IPS-20b (cell line): ENCODE measurements at regions not wholly inside any gene's neighbourhood (a gene's known extent, or its start where the extent isn't known, plus 50 kb on each side); places are given as distances from the start of the nearest gene placed in this dataset.
"Not testable (repeated sequence)": the region's sequence is repeated elsewhere in the genome, so short reads cannot be mapped to it uniquely, and the experiment has no call there.

ENCODE experiments used
- H3K27ac ChIP-seq: one replicate; pipeline ENCODE4 v1.5.1; 2013; ENCODE audit warnings: low read length
- H3K27me3 ChIP-seq: 2 replicates; pipeline ENCODE4 v1.6.1; 2013; ENCODE audit warnings: mild to moderate bottlenecking, low read length, inconsistent platforms; ENCODE audit not compliant: insufficient read depth
- H3K36me3 ChIP-seq: 2 replicates; pipeline ENCODE4 v1.6.1; 2013; ENCODE audit warnings: low read depth, mild to moderate bottlenecking, inconsistent platforms, low read length, moderate library complexity; ENCODE audit not compliant: insufficient read depth
- H3K4me1 ChIP-seq: 2 replicates; pipeline ENCODE4 v1.6.1; 2013; ENCODE audit warnings: mild to moderate bottlenecking, control low read depth, inconsistent platforms, low read length, moderate library complexity; ENCODE audit not compliant: insufficient read depth
- H3K4me3 ChIP-seq: 2 replicates; pipeline ENCODE4 v1.5.1; 2013; ENCODE audit warnings: mild to moderate bottlenecking, low read length, inconsistent platforms
- H3K9ac ChIP-seq: 2 replicates; pipeline ENCODE4 v1.6.1; 2013; ENCODE audit warnings: low read depth, mild to moderate bottlenecking, inconsistent platforms, low read length, moderate library complexity
- H3K9me3 ChIP-seq: 2 replicates; pipeline ENCODE4 v1.6.1; 2013; ENCODE audit warnings: mild to moderate bottlenecking, low read depth, low read length, inconsistent platforms; ENCODE audit not compliant: insufficient read depth

DNA sequence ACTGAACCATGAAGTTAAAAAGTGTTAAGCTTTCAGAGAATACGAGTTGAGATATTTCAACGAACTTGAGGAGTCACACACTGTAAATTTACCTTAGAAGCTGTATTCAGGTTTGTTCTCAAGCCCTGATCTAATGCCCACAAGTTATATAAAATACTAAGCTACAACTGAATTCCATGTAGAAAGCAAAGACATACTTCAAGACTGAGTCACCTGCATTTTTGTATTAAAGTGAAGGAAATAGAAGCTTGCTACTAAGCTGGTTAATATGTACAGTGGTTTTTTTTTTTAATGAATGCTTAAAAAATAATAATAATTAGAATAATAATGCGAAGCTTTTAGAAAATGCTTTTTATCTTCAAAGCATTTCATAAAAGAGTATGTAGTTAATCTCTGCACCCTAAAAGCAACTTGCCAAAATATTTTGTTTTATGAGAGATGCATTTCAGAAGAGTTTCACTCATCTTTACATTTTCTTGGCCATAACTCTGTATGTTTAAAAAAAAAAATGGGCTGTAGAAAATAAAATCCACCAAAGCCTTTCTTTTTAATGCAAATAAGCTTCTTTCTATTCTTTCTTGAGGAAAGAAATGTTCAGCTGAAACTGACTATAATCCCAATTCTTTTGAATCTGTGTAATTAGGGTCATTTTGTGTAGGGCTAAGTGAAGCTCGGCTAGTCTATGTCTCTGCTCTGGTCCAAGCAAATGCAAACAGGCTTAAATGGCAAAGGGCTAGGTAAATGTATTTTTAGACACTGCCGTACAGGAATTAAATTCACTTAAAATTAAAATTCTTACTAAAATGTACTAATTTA, 1047.5 kb upstream of the FLRT2 start:
- H3K4me3 ChIP-seq, result no peak overlapping the region
- H3K36me3 ChIP-seq, result no peaks in the 10 kb centered on the region
- peaks cover 7% of the 10 kb centered on the region for H3K4me1 ChIP-seq
- no peaks in the 10 kb centered on the region for H3K9me3 ChIP-seq
- no peak overlapping the region for H3K9ac ChIP-seq
- no peaks in the 10 kb centered on the region for H3K27me3 ChIP-seq
- no peak overlapping the region for H3K27ac ChIP-seq

DNA sequence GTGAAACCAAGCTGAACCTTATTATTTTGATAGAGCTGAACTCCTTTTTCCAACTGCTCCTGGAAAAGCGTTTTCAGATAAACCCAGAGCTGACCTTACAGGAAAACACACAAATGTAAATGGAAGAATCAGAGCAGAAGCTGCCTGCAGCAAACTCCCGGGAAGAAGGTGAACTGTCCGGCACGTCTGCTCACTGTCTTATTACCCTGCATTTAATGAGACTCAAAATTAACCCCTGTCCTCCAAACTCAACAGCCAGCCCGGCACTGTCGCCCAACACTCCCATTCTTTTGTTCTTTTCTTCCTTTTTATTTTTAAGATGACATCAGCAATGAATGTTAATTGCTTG, 1046.9 kb upstream of the FLRT2 start:
- H3K36me3 ChIP-seq, result no peaks in the 10 kb centered on the region
- no peaks in the 10 kb centered on the region for H3K9me3 ChIP-seq
- no peak overlapping the region for H3K9ac ChIP-seq
- no peaks in the 10 kb centered on the region for H3K27me3 ChIP-seq
- no peak overlapping the region for H3K4me3 ChIP-seq
- H3K4me1 ChIP-seq, result peaks cover 7% of the 10 kb centered on the region
- no peak overlapping the region for H3K27ac ChIP-seq

DNA sequence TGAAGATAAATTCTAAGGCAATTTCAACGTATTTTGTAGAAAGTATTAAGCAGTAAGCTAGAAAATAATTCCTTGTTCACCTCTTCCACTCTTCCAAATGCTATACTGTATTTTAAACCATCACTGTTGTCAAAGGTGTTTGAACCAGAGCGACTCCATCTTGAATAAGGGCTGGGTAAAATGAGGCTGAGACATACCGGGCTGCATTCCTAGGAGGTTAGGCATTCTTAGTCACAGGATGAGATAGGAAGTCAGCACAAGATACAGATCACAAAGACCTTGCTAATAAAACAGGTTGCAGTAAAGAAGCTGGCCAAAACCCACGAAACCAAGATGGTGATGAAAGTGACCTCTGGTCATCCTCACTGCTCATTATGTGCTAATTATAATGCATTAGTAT, 1045.7 kb upstream of the FLRT2 start:
- not testable (repeated sequence) for H3K9ac ChIP-seq, H3K36me3 ChIP-seq, H3K27me3 ChIP-seq

DNA sequence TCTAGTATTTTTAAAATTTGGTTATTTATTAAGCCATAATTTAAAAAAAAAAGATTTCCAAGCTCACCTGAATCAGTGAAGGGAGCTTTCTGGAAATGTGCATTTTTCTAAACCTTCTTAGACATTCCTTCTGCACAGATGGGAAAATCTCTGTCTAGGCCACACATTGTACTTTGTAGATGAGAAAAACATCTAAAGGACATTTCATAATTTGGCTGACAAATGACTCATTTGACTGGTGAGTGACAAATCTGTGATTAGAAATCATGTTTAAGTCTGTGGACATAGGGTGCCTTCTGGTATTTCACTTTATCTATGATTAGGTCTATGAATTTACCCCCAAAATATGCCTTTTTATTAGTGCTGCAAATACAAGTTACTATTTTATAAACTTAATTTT, 1044.9 kb upstream of the FLRT2 start:
- H3K4me3 ChIP-seq, result no peak overlapping the region
- peaks cover 7% of the 10 kb centered on the region for H3K4me1 ChIP-seq
- no peaks in the 10 kb centered on the region for H3K27me3 ChIP-seq
- no peak overlapping the region for H3K9ac ChIP-seq
- H3K27ac ChIP-seq, result no peak overlapping the region
- no peaks in the 10 kb centered on the region for H3K36me3 ChIP-seq
- no peaks in the 10 kb centered on the region for H3K9me3 ChIP-seq

More for the DNA sequence above, 1045.7 kb upstream of the FLRT2 start:
- not testable (repeated sequence) for H3K27ac ChIP-seq, H3K4me1 ChIP-seq, H3K9me3 ChIP-seq, H3K4me3 ChIP-seq

DNA sequence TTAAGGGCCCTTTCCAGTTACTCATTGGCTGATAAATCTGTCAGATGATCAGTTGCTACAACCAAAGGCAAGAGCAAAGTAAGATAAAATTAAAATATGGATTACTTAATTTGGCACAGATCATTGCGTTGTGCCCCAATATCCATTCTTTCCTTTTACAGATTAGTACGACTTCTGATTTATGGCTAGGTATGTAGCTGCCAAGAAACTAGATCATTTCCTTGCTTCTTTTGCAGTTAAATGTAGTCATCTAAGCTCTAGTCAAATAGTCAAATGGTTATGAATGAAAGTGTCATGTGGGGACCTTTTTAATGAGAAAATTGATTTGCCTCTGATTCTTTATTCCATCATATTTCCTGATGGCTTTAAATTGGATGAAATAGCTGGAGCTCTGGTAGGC, 1039.9 kb upstream of the FLRT2 start:
- Histone ChIP-seq H3K4me3 (no peak overlapping the region), H3K27me3 (no peaks in the 10 kb centered on the region), H3K9me3 (no peaks in the 10 kb centered on the region), H3K4me1 (no peaks in the 10 kb centered on the region), H3K9ac (no peak overlapping the region), H3K27ac (no peak overlapping the region), H3K36me3 (no peaks in the 10 kb centered on the region)

DNA sequence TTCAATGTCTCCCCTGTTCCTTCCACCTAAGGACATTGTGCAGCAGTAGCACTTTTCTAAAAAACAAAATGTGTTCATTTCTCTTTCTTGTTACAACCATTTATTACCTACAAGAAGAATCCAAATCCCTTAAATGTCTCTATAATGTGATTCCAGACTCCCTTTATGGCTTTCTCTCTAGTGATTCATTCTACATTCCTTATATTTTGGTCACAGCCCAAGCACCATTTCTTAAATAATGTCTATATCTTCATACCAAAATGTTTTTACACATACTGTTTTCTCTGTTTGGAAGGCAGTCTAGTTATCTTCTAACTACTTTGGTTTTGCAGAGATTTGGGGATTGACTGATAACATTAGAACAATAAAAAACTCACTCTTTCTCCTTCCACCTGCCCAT, 1037.3 kb upstream of the FLRT2 start:
- Histone ChIP-seq H3K4me1 (no peaks in the 10 kb centered on the region), H3K4me3 (no peak overlapping the region), H3K9ac (no peak overlapping the region), H3K9me3 (no peaks in the 10 kb centered on the region), H3K27me3 (no peaks in the 10 kb centered on the region), H3K27ac (no peak overlapping the region), H3K36me3 (no peaks in the 10 kb centered on the region)

DNA sequence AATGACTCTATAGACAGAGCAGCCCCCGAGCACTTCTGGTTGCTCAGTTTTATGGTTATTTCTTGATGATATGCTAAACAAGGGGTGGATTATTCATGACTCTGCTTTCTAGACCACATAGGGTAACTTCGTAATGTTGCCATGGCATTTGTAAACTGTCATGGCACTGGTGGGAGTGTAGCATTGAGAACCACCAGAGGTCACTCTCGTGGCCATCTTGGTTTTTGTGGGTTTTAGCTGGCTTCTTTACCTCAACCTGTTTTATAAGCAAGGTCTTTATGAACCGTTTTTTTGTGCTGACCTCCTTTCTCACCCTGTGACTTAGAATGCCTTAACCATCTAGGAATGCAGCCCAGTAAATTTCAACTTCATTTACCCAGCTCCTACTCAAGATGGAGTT, 1036.2 kb upstream of the FLRT2 start:
- Histone ChIP-seq H3K9me3 (no peaks in the 10 kb centered on the region), H3K4me3 (no peak overlapping the region), H3K27ac (no peak overlapping the region), H3K27me3 (no peaks in the 10 kb centered on the region), H3K9ac (no peak overlapping the region), H3K36me3 (no peaks in the 10 kb centered on the region), H3K4me1 (no peaks in the 10 kb centered on the region)

DNA sequence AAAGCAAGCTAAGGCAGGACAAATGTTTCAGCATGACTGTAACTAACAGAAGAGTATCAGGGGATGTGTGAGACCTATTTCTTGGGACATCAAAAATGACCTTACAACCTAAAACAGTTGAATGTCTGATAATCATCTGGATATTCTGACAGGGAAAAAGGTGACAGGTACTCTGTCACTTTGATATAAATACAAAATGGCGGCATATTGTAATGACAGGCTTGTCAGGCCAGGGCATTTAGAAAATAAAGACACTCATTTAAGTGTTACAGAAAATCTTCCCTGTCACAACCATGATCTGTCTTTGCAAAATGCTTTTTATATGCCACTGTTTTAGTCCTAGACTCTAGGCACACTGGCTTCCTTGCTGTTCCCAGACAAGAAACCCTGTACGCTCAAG, 1033.3 kb upstream of the FLRT2 start:
- H3K4me1 ChIP-seq, result peaks cover 10% of the 10 kb centered on the region; the same call in 1 of the 2 replicates
- H3K9ac ChIP-seq, result no peak overlapping the region
- H3K27me3 ChIP-seq, result no peaks in the 10 kb centered on the region
- H3K4me3 ChIP-seq, result no peak overlapping the region
- H3K9me3 ChIP-seq, result no peaks in the 10 kb centered on the region
- H3K27ac ChIP-seq, result no peak overlapping the region
- no peaks in the 10 kb centered on the region for H3K36me3 ChIP-seq

DNA sequence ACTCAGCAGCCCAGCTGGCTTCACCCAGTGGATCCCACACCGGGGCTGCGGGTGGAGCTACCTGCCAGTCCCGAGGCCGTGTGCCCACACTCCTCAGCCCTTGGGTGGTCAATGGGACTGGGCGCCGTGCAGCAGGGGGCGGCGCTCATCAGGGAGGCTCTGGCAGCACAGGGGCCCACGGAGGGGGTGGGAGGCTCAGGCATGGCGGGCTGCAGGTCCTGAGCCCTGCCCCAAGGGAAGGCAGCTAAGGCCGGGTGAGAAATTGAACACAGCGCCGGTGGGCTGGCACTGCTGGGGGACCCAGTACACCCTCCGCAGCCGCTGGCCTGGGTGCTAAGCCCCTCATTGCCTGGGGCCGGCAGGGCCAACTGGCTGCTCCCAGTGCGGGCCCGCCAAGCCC, 1017.1 kb upstream of the FLRT2 start:
- not testable (repeated sequence) for H3K4me3 ChIP-seq, H3K9me3 ChIP-seq, H3K36me3 ChIP-seq, H3K4me1 ChIP-seq, H3K27ac ChIP-seq, H3K9ac ChIP-seq, H3K27me3 ChIP-seq

DNA sequence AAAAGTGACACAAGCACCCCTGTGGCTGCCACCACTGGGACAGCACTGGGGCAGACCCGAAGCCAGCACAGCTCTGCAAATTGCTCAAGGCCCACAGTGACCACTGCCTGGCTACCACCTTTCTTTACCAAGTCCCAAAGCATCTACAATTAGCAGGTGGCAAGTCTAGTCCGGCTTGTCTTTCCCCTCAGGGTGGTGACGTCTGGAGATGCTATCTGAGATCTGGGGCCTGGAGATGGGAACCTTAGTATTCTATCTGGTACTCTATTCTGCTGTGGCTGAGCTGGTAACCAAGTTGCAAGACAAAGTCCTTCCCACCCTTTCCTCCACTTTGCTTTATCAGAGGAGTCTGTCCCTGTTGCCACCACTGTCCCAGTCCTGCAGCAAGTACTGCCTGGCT, 1010.1 kb upstream of the FLRT2 start:
- H3K4me1 ChIP-seq, result no peaks in the 10 kb centered on the region
- no peak overlapping the region for H3K9ac ChIP-seq
- no peak overlapping the region for H3K27ac ChIP-seq
- no peaks in the 10 kb centered on the region for H3K36me3 ChIP-seq
- H3K4me3 ChIP-seq, result no peak overlapping the region
- H3K27me3 ChIP-seq, result no peaks in the 10 kb centered on the region
- no peaks in the 10 kb centered on the region for H3K9me3 ChIP-seq

DNA sequence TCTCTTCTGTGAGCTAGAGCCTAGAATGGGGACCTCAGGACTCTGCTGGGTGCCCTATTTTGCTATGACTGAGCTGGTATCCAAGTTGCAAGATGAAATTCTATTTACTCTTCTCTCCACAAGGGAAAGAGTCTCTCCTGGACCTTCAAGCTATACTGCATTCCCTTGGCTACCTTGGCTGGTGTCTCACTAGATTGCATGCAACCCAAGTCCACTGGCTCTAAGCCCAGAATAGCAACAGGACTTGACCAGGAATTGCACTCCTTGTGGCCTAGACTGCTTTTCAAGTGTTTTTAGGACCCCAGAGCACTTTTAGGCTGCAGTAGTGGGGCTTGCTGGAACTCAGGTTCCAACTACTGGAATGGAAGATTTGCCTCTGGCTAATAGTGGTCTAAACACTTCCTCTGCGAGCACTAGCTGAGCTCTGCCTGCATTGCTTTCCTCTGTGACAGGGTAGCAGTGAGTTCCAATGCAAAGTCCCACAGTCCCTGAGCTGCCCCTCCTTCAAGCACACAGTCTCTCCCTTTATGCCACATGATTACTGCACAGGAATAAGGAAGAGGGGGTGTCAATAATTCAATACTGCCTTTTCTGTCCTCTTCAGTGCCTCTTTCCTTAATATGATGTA, 1009.1 kb upstream of the FLRT2 start:
- Histone ChIP-seq H3K27ac (no peak overlapping the region), H3K9me3 (no peaks in the 10 kb centered on the region), H3K27me3 (no peaks in the 10 kb centered on the region), H3K36me3 (no peaks in the 10 kb centered on the region), H3K4me3 (no peak overlapping the region), H3K4me1 (no peaks in the 10 kb centered on the region), H3K9ac (no peak overlapping the region)

DNA sequence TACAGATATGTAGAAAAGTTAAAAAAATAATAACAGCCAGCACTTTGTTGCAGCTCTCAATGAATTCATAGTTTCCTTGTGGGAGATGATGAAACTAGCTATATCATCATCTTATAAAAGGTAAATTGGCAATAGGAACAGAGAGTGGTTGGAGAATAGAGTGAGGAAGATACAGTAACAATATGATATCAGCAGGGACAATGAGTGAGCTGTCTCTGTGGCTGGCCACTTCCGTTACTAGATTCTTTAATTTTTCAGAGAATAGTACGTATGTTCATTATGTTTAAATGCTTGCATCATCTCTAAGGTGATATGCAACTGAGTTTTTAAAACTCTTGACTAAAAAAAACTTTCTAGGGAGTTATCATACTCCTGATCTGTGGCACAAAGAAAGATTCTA, 1006.2 kb upstream of the FLRT2 start:
- Histone ChIP-seq H3K36me3 (no peaks in the 10 kb centered on the region), H3K4me1 (no peaks in the 10 kb centered on the region), H3K4me3 (no peak overlapping the region), H3K27me3 (no peaks in the 10 kb centered on the region), H3K27ac (no peak overlapping the region), H3K9me3 (no peaks in the 10 kb centered on the region), H3K9ac (no peak overlapping the region)
